NB4 (cell line): ENCODE measurements at regions not wholly inside any gene's neighbourhood (a gene's known extent, or its start where the extent isn't known, plus 50 kb on each side); places are given as distances from the start of the nearest gene placed in this dataset.

ENCODE experiments used
- DNase-seq: peaks from one replicate; pipeline ENCODE4 v3.0.0; 2010; ENCODE audit warnings: low read depth
- H3K4me3 ChIP-seq: one replicate; pipeline ENCODE4 v1.5.1; 2011; ENCODE audit warnings: mild to moderate bottlenecking, low read depth, low read length, moderate library complexity
- CTCF ChIP-seq: IDR thresholded peaks from one replicate; pipeline ENCODE4 v1.5.1; 2012; ENCODE audit warnings: low read depth, low read length
- MAX ChIP-seq: IDR thresholded peaks from 2 replicates; pipeline ENCODE4 v1.6.1; 2011; ENCODE audit warnings: low read depth, low read length
- MYC ChIP-seq: IDR thresholded peaks from 2 replicates; pipeline ENCODE4 v1.6.1; 2011; ENCODE audit warnings: low read depth, low read length
- POLR2A ChIP-seq: IDR thresholded peaks from 2 replicates; pipeline ENCODE4 v1.6.1; 2011; ENCODE audit warnings: mild to moderate bottlenecking; ENCODE audit not compliant: insufficient read length; ENCODE audit errors: extremely low read depth

- H3K4me3 ChIP-seq: no peak overlapping the region
- DNase-seq: no peak
These were observed 413.9 kb upstream of the JARID2 start for GRCh38 chr6:14831937-14832336.

GRCh38 chr6:14832427-14832826, 413.4 kb upstream of the JARID2 start:
- TF ChIP-seq CTCF (no peak), MYC (no peak), MAX (no peak), POLR2A (no peak)
- no peak for DNase-seq

More at GRCh38 chr6:14831937-14832336, 413.9 kb upstream of the JARID2 start:
- TF ChIP-seq POLR2A (no peak), CTCF (no peak)

GRCh38 chr6:14834851-14835530, 410.9 kb upstream of the JARID2 start:
- TF ChIP-seq MAX (no peak), MYC (no peak), CTCF (no peak), POLR2A (no peak)
- H3K4me3 ChIP-seq: no peak overlapping the region
- DNase-seq: no peak

More at GRCh38 chr6:14832427-14832826, 413.4 kb upstream of the JARID2 start:
- no peak overlapping the region for H3K4me3 ChIP-seq

- no peak for DNase-seq
- TF ChIP-seq MAX: no peak
- TF ChIP-seq MYC: no peak
- no peak for TF ChIP-seq POLR2A
- TF ChIP-seq CTCF: no peak
- no peak overlapping the region for H3K4me3 ChIP-seq
These were observed 408.4 kb upstream of the JARID2 start for GRCh38 chr6:14837435-14837834.

- DNase-seq: no peak
- TF ChIP-seq CTCF: no peak
- TF ChIP-seq POLR2A: no peak
- no peak for TF ChIP-seq MAX
- TF ChIP-seq MYC: no peak
- H3K4me3 ChIP-seq: no peak overlapping the region
These were observed 407.7 kb upstream of the JARID2 start for GRCh38 chr6:14838133-14838583.

GRCh38 chr6:14841901-14842421, 403.9 kb upstream of the JARID2 start:
- no peak overlapping the region for H3K4me3 ChIP-seq
- TF ChIP-seq MAX: no peak
- no peak for TF ChIP-seq MYC
- TF ChIP-seq POLR2A: no peak

More at GRCh38 chr6:14841901-14842421, 403.9 kb upstream of the JARID2 start:
- peak; percentile 74 for DNase-seq
